ENCODE measurements at regions not wholly inside any gene's neighbourhood (a gene's known extent, or its start where the extent isn't known, plus 50 kb on each side); places are given as distances from the start of the nearest gene placed in this dataset.

GRCh38 chr20:11411765-11412164 lies 505.9 kb upstream of the BTBD3 start:
- no peak overlapping the region for H3K4me3 ChIP-seq (ENCODE audit: low read depth, low read length)
- in situ Hi-C loops (cut with HindIII; ENCODE audit: low pct_ligation_motif_present, low sequenced_read_pairs), result no loop called here
- DNase-seq, result no peak
- no peak overlapping the region for H3K27ac ChIP-seq
- TF ChIP-seq CTCF (IDR thresholded peaks at IDR 0.05; ENCODE audit: low read depth, low read length, missing control alignments), result no peak
- no peaks in the 10 kb centered on the region for H3K27me3 ChIP-seq (replicated peaks)
- H3K36me3 ChIP-seq (replicated peaks), result no peaks in the 10 kb centered on the region

GRCh38 chr20:11426948-11427347 lies 490.7 kb upstream of the BTBD3 start:
- no peak for DNase-seq
- no peak for TF ChIP-seq CTCF (IDR thresholded peaks at IDR 0.05; ENCODE audit: low read depth, low read length, missing control alignments)
- no peaks in the 10 kb centered on the region for H3K27me3 ChIP-seq (replicated peaks)
- no peak overlapping the region for H3K27ac ChIP-seq
- H3K4me3 ChIP-seq (ENCODE audit: low read depth, low read length), result no peak overlapping the region
- in situ Hi-C loops (cut with HindIII; ENCODE audit: low pct_ligation_motif_present, low sequenced_read_pairs), result no loop called here
- H3K36me3 ChIP-seq (replicated peaks), result no peaks in the 10 kb centered on the region

- Histone ChIP-seq H3K27me3 (replicated peaks) (no peaks in the 10 kb centered on the region), H3K36me3 (replicated peaks) (no peaks in the 10 kb centered on the region), H3K4me3 (ENCODE audit: low read depth, low read length) (no peak overlapping the region), H3K27ac (no peak overlapping the region)
- peak; percentile 53 for DNase-seq
- no peak for TF ChIP-seq CTCF (IDR thresholded peaks at IDR 0.05; ENCODE audit: low read depth, low read length, missing control alignments)
- in situ Hi-C loops (cut with HindIII; ENCODE audit: low pct_ligation_motif_present, low sequenced_read_pairs), result no loop called here
These were observed 488.5 kb upstream of the BTBD3 start for GRCh38 chr20:11429168-11429567.

GRCh38 chr20:11429889-11430519 lies 487.7 kb upstream of the BTBD3 start:
- Histone ChIP-seq H3K27me3 (replicated peaks) (no peaks in the 10 kb centered on the region), H3K4me3 (ENCODE audit: low read depth, low read length) (no peak overlapping the region), H3K27ac (no peak overlapping the region), H3K36me3 (replicated peaks) (no peaks in the 10 kb centered on the region)
- in situ Hi-C loops (cut with HindIII; ENCODE audit: low pct_ligation_motif_present, low sequenced_read_pairs), result no loop called here
- DNase-seq, result no peak
- TF ChIP-seq CTCF (IDR thresholded peaks at IDR 0.05; ENCODE audit: low read depth, low read length, missing control alignments), result no peak

- no peaks in the 10 kb centered on the region for H3K27me3 ChIP-seq (replicated peaks)
- no peak for DNase-seq
- in situ Hi-C loops (cut with HindIII; ENCODE audit: low pct_ligation_motif_present, low sequenced_read_pairs), result no loop called here
- H3K27ac ChIP-seq, result no peak overlapping the region
- H3K4me3 ChIP-seq (ENCODE audit: low read depth, low read length), result no peak overlapping the region
- no peak for TF ChIP-seq CTCF (IDR thresholded peaks at IDR 0.05; ENCODE audit: low read depth, low read length, missing control alignments)
- H3K36me3 ChIP-seq (replicated peaks), result no peaks in the 10 kb centered on the region
These were observed 487.0 kb upstream of the BTBD3 start for GRCh38 chr20:11430652-11431051.

GRCh38 chr20:11431621-11432020 lies 486.1 kb upstream of the BTBD3 start:
- no peak for TF ChIP-seq CTCF (IDR thresholded peaks at IDR 0.05; ENCODE audit: low read depth, low read length, missing control alignments)
- H3K36me3 ChIP-seq (replicated peaks), result no peaks in the 10 kb centered on the region
- in situ Hi-C loops (cut with HindIII; ENCODE audit: low pct_ligation_motif_present, low sequenced_read_pairs), result no loop called here
- no peak overlapping the region for H3K4me3 ChIP-seq (ENCODE audit: low read depth, low read length)
- no peaks in the 10 kb centered on the region for H3K27me3 ChIP-seq (replicated peaks)
- no peak for DNase-seq
- H3K27ac ChIP-seq, result no peak overlapping the region
